OCI-LY7 (cell line): ENCODE measurements at regions not wholly inside any gene's neighbourhood (a gene's known extent, or its start where the extent isn't known, plus 50 kb on each side); places are given as distances from the start of the nearest gene placed in this dataset.

ENCODE experiments used
- BruUV-seq: library from RNA; stranded (reverse); fragments of 400-500 nt; replicated peaks from 2 replicates; lab custom pipeline; 2021; lab: Mats Ljungman, UMichigan
- CTCF ChIA-PET: fragments of 300-600 bp; sonication (Branson Sonifier 250); formaldehyde crosslinking; loops from one replicate; lab custom pipeline; 2022; ENCODE audit warnings: antibody characterized with exemption; ENCODE audit not compliant: unreplicated experiment; lab: Charles Lee
- POLR2A ChIA-PET: fragments of 300-600 bp; sonication (Branson Sonifier 250); formaldehyde crosslinking; loops from one replicate; lab custom pipeline; 2022; ENCODE audit warnings: antibody characterized with exemption; lab: Charles Lee
- DNase-seq: peaks from one replicate; pipeline ENCODE4 v3.0.0-alpha.2; 2015; ENCODE audit warnings: low spot score
- H2AFZ ChIP-seq: fragments of 200-600 bp; sonication (generic), shearing (Covaris generic); 2 replicates; pipeline ENCODE4 v1.6.1; 2014; ENCODE audit warnings: mild to moderate bottlenecking, antibody characterized with exemption, low read length, moderate library complexity
- H3K27ac ChIP-seq: fragments of 200-600 bp; sonication (generic); 2 replicates; pipeline ENCODE4 v1.5.1; 2014; ENCODE audit warnings: mixed run types, low read depth, mild to moderate bottlenecking, moderate library complexity, low read length, inconsistent platforms; ENCODE audit not compliant: poor library complexity, severe bottlenecking
- H3K36me3 ChIP-seq: fragments of 200-600 bp; sonication (generic); 2 replicates; pipeline ENCODE4 v1.6.1; 2014; ENCODE audit warnings: mild to moderate bottlenecking, antibody characterized with exemption, low read length, moderate library complexity, mixed read lengths; ENCODE audit not compliant: insufficient read depth
- H3K4me1 ChIP-seq: fragments of 200-600 bp; sonication (generic); 2 replicates; pipeline ENCODE4 v1.5.1; 2014; ENCODE audit warnings: mild to moderate bottlenecking, low read length; ENCODE audit not compliant: insufficient read depth, poor library complexity, severe bottlenecking
- H3K4me2 ChIP-seq: fragments of 200-600 bp; sonication (generic); 2 replicates; pipeline ENCODE4 v1.6.1; 2014; ENCODE audit warnings: mild to moderate bottlenecking, low read length
- H3K4me3 ChIP-seq: fragments of 200-600 bp; sonication (generic); 2 replicates; pipeline ENCODE4 v1.5.1; 2014; ENCODE audit warnings: mild to moderate bottlenecking, low read depth, low read length; ENCODE audit not compliant: poor library complexity, severe bottlenecking
- H3K79me2 ChIP-seq: fragments of 200-600 bp; sonication (generic); 2 replicates; pipeline ENCODE4 v1.6.1; 2016; ENCODE audit warnings: low read depth, mild to moderate bottlenecking, low read length, moderate library complexity, mixed read lengths; ENCODE audit not compliant: insufficient read depth
- H3K9me2 ChIP-seq: fragments of 200-600 bp; sonication (generic); 2 replicates; pipeline ENCODE4 v1.6.1; 2016; ENCODE audit warnings: mild to moderate bottlenecking, low read length, mixed read lengths; ENCODE audit not compliant: insufficient read depth
- H3K9me3 ChIP-seq: fragments of 200-600 bp; sonication (generic); 2 replicates; pipeline ENCODE4 v1.6.1; 2014; ENCODE audit warnings: mild to moderate bottlenecking, mixed run types, low read length, mixed read lengths
- H4K20me1 ChIP-seq: fragments of 200-600 bp; sonication (generic); 2 replicates; pipeline ENCODE4 v1.6.1; 2014; ENCODE audit warnings: mild to moderate bottlenecking, antibody characterized with exemption, low read length, moderate library complexity, mixed read lengths; ENCODE audit not compliant: insufficient read depth
- EZH2phosphoT487 ChIP-seq: fragments of 200-600 bp; sonication (generic); IDR thresholded peaks from 2 replicates; pipeline ENCODE4 v1.6.1; 2018; ENCODE audit warnings: low read depth, borderline replicate concordance, mild to moderate bottlenecking, mixed run types, antibody characterized with exemption, low read length, moderate library complexity, mixed read lengths
- intact Hi-C: fragments of 100-400 bp; cut with micrococcal nuclease; formaldehyde crosslinking; loops from one replicate; pipeline ENCODE4 v1.10.0; 2022; ENCODE audit not compliant: unreplicated experiment
- TF ChIP-seq, protein P1 (sequence below): fragments of 200-600 bp; sonication (generic); conservative IDR thresholded peaks from 2 replicates; pipeline ENCODE4 v1.5.1; 2014; ENCODE audit warnings: mild to moderate bottlenecking, antibody characterized with exemption, low read length, moderate library complexity, mixed read lengths

DNA sequence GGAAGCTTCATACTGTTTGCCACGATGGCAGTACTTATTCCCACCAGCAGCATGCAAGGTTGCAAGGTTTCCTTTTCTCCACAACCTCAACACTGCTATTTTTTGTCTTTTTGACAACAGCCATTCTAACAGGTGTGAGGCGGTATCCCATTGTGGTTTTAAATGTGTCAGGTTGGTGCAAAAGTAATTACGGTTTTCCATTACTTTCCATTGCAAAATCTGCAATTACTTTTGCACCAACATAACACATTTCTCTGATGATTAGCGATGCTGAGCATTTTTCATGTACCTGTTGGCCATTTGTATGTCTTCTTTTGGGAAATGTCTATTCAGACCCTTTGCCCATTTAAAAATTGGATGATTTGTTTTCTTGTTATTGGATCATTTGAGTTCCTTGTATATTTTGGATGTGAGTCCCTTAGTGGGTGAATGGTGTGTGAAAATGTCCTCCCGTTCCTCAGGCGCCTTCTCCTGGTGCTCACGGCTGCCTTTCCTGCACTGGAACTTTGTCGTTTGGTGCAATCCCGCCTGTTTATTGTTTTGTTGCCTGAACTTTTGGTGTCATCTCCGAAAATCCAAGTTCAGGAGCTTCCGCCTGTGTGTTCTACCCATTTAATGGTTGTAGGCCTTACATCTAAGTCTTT lies 213.6 kb downstream of the KIF26A start:
- DNase-seq: no peak
- no peak overlapping the region for H3K4me3 ChIP-seq
- H3K9me3 ChIP-seq: no peaks in the 10 kb centered on the region
- TF ChIP-seq, protein P1, sequence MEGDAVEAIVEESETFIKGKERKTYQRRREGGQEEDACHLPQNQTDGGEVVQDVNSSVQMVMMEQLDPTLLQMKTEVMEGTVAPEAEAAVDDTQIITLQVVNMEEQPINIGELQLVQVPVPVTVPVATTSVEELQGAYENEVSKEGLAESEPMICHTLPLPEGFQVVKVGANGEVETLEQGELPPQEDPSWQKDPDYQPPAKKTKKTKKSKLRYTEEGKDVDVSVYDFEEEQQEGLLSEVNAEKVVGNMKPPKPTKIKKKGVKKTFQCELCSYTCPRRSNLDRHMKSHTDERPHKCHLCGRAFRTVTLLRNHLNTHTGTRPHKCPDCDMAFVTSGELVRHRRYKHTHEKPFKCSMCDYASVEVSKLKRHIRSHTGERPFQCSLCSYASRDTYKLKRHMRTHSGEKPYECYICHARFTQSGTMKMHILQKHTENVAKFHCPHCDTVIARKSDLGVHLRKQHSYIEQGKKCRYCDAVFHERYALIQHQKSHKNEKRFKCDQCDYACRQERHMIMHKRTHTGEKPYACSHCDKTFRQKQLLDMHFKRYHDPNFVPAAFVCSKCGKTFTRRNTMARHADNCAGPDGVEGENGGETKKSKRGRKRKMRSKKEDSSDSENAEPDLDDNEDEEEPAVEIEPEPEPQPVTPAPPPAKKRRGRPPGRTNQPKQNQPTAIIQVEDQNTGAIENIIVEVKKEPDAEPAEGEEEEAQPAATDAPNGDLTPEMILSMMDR: no peak
- TF ChIP-seq EZH2phosphoT487: no peak
- H3K9me2 ChIP-seq: no peaks in the 10 kb centered on the region
- H3K36me3 ChIP-seq: no peaks in the 10 kb centered on the region
- no TSS peak for BruUV-seq
- H3K4me1 ChIP-seq: no peaks in the 10 kb centered on the region
- intact Hi-C loops: no loop called here
- no peak overlapping the region for H2AFZ ChIP-seq
- no peak overlapping the region for H3K27ac ChIP-seq
- ChIA-PET CTCF (no interaction called here), POLR2A (no interaction called here)
- H4K20me1 ChIP-seq: no peaks in the 10 kb centered on the region
- no peak overlapping the region for H3K4me2 ChIP-seq
- H3K79me2 ChIP-seq: no peaks in the 10 kb centered on the region

DNA sequence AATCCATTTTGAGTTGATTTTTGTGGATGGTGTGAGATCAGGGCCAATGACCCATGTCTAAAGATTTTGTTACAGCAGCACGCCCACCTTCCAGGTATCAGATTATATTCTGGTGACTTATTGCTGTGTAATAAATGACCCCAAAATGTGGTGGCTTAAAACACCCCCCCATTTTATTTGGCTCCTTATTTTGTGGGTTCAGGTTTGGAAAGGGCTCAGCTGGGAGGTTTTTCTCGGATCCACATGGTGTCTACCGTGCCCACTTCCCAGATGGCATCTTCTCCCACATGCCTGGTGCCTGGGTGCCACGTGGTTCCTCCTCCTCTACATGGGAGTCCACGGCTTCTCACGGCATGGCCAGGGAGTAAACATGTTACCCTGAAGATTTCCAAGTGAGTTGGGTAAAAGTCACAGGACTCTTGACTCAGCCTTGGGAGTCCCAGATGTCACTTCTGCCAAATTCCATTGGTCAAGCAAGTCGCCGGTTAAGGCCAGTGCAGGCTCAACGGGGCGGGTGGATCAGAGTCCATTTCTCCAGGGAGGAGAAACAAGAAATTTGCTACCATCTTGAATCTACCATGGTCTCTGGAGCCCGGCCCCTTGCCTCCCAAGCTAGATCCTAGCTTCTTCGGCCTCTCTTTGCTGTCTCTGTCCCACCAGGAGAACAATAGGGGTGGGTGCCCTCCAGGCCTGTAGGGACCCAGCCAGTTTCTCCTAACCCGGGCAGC lies 214.3 kb downstream of the KIF26A start:
- BruUV-seq: no TSS peak
- intact Hi-C loops: no loop called here

More for the DNA sequence above, 214.3 kb downstream of the KIF26A start:
- TF ChIP-seq, protein P1: no peak
- no peak for TF ChIP-seq EZH2phosphoT487
- no peak for DNase-seq
- ChIA-PET POLR2A (no interaction called here), CTCF (no interaction called here)
- Histone ChIP-seq H3K4me2 (no peak overlapping the region), H4K20me1 (no peaks in the 10 kb centered on the region), H3K4me1 (no peaks in the 10 kb centered on the region), H3K9me2 (no peaks in the 10 kb centered on the region), H3K4me3 (no peak overlapping the region), H3K27ac (no peak overlapping the region), H3K79me2 (no peaks in the 10 kb centered on the region), H3K9me3 (no peaks in the 10 kb centered on the region), H3K36me3 (no peaks in the 10 kb centered on the region), H2AFZ (no peak overlapping the region)
